A549 (cell line): ENCODE measurements at regions not wholly inside any gene's neighbourhood (a gene's known extent, or its start where the extent isn't known, plus 50 kb on each side); places are given as distances from the start of the nearest gene placed in this dataset.

Experiments
- E2F6 ChIP-seq: IDR thresholded peaks from 2 replicates; pipeline ENCODE4 v1.6.1; 2012; ENCODE audit warnings: low read depth, borderline replicate concordance
- EP300 ChIP-seq, 2 experiments: fragments of >200 bp; sonication (Bioruptor Twin); formaldehyde crosslinking; IDR thresholded peaks; 2 replicates in 1 of 2; 3 replicates in 1 of 2; pipeline ENCODE4 v1.6.1; 2016 to 2017
- HMGXB4 ChIP-seq: fragments of 250-450 bp; sonication (Bioruptor Pico); IDR thresholded peaks from 2 replicates; pipeline ENCODE4 v1.5.0; 2021; ENCODE audit warnings: mild to moderate bottlenecking, moderate library complexity, borderline replicate concordance
- KDM1A ChIP-seq: fragments of 200-600 bp; sonication (generic); IDR thresholded peaks from 2 replicates; pipeline ENCODE4 v1.6.1; 2016; ENCODE audit warnings: low read depth, mild to moderate bottlenecking
- MAFK ChIP-seq: fragments of 450-650 bp; IDR thresholded peaks from 2 replicates; pipeline ENCODE4 v1.6.1; 2014; ENCODE audit not compliant: partially characterized antibody
- MAX ChIP-seq: IDR thresholded peaks from 2 replicates; pipeline ENCODE4 v1.6.1; 2012
- MAZ ChIP-seq: fragments of 150-350 bp; IDR thresholded peaks from 2 replicates; pipeline ENCODE4 v1.6.1; 2014; ENCODE audit warnings: antibody characterized with exemption, low read depth, low read length, borderline replicate concordance
- MYC ChIP-seq: IDR thresholded peaks from 2 replicates; pipeline ENCODE4 v1.6.1; 2012; ENCODE audit warnings: mild to moderate bottlenecking, inconsistent platforms, low read length, improper control_type of control experiment, borderline replicate concordance
- PBX3 ChIP-seq: IDR thresholded peaks from 2 replicates; pipeline ENCODE4 v1.6.1; 2012
- POLR2A ChIP-seq: IDR thresholded peaks from 2 replicates; pipeline ENCODE4 v1.6.1; 2012; ENCODE audit warnings: mild to moderate bottlenecking, low read length
- ZSCAN20 ChIP-seq: fragments of 250-450 bp; sonication (Bioruptor Pico); IDR thresholded peaks from 2 replicates; pipeline ENCODE4 v1.8.0; 2022; ENCODE audit warnings: mild to moderate bottlenecking, moderate library complexity
- TF ChIP-seq, protein P1 (sequence below): fragments of >200 bp; sonication (Bioruptor Twin); formaldehyde crosslinking; IDR thresholded peaks from 3 replicates; pipeline ENCODE4 v1.5.1; 2016
- TF ChIP-seq, protein P2 (sequence below): fragments of 450-650 bp; IDR thresholded peaks from 2 replicates; pipeline ENCODE4 v1.6.1; 2014; ENCODE audit warnings: antibody characterized with exemption
- TF ChIP-seq, protein P3 (sequence below): fragments of 200-600 bp; sonication (generic); IDR thresholded peaks from 2 replicates; pipeline ENCODE4 v1.6.1; 2016; ENCODE audit warnings: antibody characterized with exemption, mild to moderate bottlenecking, moderate library complexity

GRCh38 chr18:41042866-41043265 is 912.2 kb upstream of the PIK3C3 start:
- TF ChIP-seq, protein P1, sequence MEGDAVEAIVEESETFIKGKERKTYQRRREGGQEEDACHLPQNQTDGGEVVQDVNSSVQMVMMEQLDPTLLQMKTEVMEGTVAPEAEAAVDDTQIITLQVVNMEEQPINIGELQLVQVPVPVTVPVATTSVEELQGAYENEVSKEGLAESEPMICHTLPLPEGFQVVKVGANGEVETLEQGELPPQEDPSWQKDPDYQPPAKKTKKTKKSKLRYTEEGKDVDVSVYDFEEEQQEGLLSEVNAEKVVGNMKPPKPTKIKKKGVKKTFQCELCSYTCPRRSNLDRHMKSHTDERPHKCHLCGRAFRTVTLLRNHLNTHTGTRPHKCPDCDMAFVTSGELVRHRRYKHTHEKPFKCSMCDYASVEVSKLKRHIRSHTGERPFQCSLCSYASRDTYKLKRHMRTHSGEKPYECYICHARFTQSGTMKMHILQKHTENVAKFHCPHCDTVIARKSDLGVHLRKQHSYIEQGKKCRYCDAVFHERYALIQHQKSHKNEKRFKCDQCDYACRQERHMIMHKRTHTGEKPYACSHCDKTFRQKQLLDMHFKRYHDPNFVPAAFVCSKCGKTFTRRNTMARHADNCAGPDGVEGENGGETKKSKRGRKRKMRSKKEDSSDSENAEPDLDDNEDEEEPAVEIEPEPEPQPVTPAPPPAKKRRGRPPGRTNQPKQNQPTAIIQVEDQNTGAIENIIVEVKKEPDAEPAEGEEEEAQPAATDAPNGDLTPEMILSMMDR, result no peak
- no peak for TF ChIP-seq POLR2A
- TF ChIP-seq HMGXB4 (CRISPR knock-in tag), result no peak
- TF ChIP-seq E2F6, result no peak
- no peak for TF ChIP-seq MAX
- no peak for TF ChIP-seq MYC
- TF ChIP-seq KDM1A, result no peak
- no peak for TF ChIP-seq PBX3
- TF ChIP-seq EP300 (IDR thresholded peaks at IDR 0.05), result no peak
- TF ChIP-seq MAFK, result no peak
- TF ChIP-seq, protein P2, sequence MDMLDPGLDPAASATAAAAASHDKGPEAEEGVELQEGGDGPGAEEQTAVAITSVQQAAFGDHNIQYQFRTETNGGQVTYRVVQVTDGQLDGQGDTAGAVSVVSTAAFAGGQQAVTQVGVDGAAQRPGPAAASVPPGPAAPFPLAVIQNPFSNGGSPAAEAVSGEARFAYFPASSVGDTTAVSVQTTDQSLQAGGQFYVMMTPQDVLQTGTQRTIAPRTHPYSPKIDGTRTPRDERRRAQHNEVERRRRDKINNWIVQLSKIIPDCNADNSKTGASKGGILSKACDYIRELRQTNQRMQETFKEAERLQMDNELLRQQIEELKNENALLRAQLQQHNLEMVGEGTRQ, result no peak
- no peak for TF ChIP-seq MAZ
- TF ChIP-seq, protein P3, sequence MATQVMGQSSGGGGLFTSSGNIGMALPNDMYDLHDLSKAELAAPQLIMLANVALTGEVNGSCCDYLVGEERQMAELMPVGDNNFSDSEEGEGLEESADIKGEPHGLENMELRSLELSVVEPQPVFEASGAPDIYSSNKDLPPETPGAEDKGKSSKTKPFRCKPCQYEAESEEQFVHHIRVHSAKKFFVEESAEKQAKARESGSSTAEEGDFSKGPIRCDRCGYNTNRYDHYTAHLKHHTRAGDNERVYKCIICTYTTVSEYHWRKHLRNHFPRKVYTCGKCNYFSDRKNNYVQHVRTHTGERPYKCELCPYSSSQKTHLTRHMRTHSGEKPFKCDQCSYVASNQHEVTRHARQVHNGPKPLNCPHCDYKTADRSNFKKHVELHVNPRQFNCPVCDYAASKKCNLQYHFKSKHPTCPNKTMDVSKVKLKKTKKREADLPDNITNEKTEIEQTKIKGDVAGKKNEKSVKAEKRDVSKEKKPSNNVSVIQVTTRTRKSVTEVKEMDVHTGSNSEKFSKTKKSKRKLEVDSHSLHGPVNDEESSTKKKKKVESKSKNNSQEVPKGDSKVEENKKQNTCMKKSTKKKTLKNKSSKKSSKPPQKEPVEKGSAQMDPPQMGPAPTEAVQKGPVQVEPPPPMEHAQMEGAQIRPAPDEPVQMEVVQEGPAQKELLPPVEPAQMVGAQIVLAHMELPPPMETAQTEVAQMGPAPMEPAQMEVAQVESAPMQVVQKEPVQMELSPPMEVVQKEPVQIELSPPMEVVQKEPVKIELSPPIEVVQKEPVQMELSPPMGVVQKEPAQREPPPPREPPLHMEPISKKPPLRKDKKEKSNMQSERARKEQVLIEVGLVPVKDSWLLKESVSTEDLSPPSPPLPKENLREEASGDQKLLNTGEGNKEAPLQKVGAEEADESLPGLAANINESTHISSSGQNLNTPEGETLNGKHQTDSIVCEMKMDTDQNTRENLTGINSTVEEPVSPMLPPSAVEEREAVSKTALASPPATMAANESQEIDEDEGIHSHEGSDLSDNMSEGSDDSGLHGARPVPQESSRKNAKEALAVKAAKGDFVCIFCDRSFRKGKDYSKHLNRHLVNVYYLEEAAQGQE, result no peak
- no peak for TF ChIP-seq ZSCAN20
